Activated CD8-positive, alpha-beta T cell treated with anti-CD3 and anti-CD28 coated beads for 36 hours (primary cell): ENCODE measurements at regions not wholly inside any gene's neighbourhood (a gene's known extent, or its start where the extent isn't known, plus 50 kb on each side); places are given as distances from the start of the nearest gene placed in this dataset.

Experiments
- ATAC-seq: fragments of 200-7000 bp; cut with Tn5 transposase; one replicate; pipeline ENCODE4 v1.10.0; 2021; ENCODE audit warnings: mild to moderate bottlenecking, moderate library complexity
- CTCF ChIA-PET: fragments of 350-600 bp; sonication (Branson Sonifier 250); formaldehyde crosslinking; loops from one replicate; lab custom pipeline; 2021; ENCODE audit warnings: antibody characterized with exemption; lab: Charles Lee
- POLR2A ChIA-PET: fragments of 350-600 bp; sonication (Branson Sonifier 250); formaldehyde crosslinking; loops from one replicate; lab custom pipeline; 2021; ENCODE audit warnings: antibody characterized with exemption; lab: Charles Lee
- DNase-seq: peaks from one replicate; pipeline ENCODE4 v3.0.0-alpha.2; 2020
- H3K27ac Mint-ChIP-seq: one replicate; pipeline ENCODE4 v1.8.0; 2021; ENCODE audit warnings: mild to moderate bottlenecking, mixed read lengths
- H3K27me3 Mint-ChIP-seq: one replicate; pipeline ENCODE4 v1.8.0; 2021; ENCODE audit warnings: mixed read lengths
- H3K36me3 Mint-ChIP-seq: one replicate; pipeline ENCODE4 v1.8.0; 2021; ENCODE audit warnings: low read depth, mixed read lengths
- H3K4me1 Mint-ChIP-seq: one replicate; pipeline ENCODE4 v1.8.0; 2021; ENCODE audit warnings: low read depth, mixed read lengths
- H3K4me3 Mint-ChIP-seq: one replicate; pipeline ENCODE4 v1.8.0; 2021; ENCODE audit warnings: mild to moderate bottlenecking, moderate library complexity, mixed read lengths
- H3K9me3 Mint-ChIP-seq: one replicate; pipeline ENCODE4 v1.8.0; 2021; ENCODE audit warnings: mixed read lengths
- CTCF ChIP-seq: fragments of 200-600 bp; IDR thresholded peaks from one replicate; pipeline ENCODE4 v1.8.0; 2022; ENCODE audit warnings: antibody characterized with exemption, mild to moderate bottlenecking
- intact Hi-C: fragments of 100-400 bp; cut with micrococcal nuclease; formaldehyde crosslinking; loops from one replicate; pipeline ENCODE4 v1.10.0; 2022

- no peak for TF ChIP-seq CTCF
- CTCF ChIA-PET, result no interaction called here
- no peak for DNase-seq
- intact Hi-C loops, result no loop called here
- Mint-ChIP-seq H3K27ac (no peak overlapping the region), H3K4me1 (no peaks in the 10 kb centered on the region), H3K9me3 (peaks cover 4% of the 10 kb centered on the region), H3K27me3 (no peaks in the 10 kb centered on the region), H3K36me3 (no peaks in the 10 kb centered on the region), H3K4me3 (no peak overlapping the region)
- ATAC-seq, result no peak
- POLR2A ChIA-PET, result no interaction called here
Observed at GRCh38 chr10:107238275-107238674, 73.8 kb upstream of the SORCS1 start.

GRCh38 chr10:107232013-107232412, 67.5 kb upstream of the SORCS1 start:
- no peak for ATAC-seq
- no peak for TF ChIP-seq CTCF
- no peak overlapping the region for H3K4me3 Mint-ChIP-seq
- no peaks in the 10 kb centered on the region for H3K36me3 Mint-ChIP-seq
- DNase-seq, result no peak
- ChIA-PET CTCF (no interaction called here), POLR2A (interaction anchor here (0.6 kb wide), 1 partner anchor 451 kb away, joined by 3 read pairs; no protein-coding TSS in a partner anchor)
- no peak overlapping the region for H3K27ac Mint-ChIP-seq
- no peaks in the 10 kb centered on the region for H3K27me3 Mint-ChIP-seq
- peaks cover 8% of the 10 kb centered on the region for H3K9me3 Mint-ChIP-seq
- H3K4me1 Mint-ChIP-seq, result no peaks in the 10 kb centered on the region
- intact Hi-C loops, result no loop called here

GRCh38 chr10:107230887-107231286, 66.4 kb upstream of the SORCS1 start:
- Mint-ChIP-seq H3K36me3 (no peaks in the 10 kb centered on the region), H3K9me3 (peaks cover 8% of the 10 kb centered on the region), H3K4me3 (no peak overlapping the region), H3K27ac (no peak overlapping the region), H3K27me3 (no peaks in the 10 kb centered on the region), H3K4me1 (no peaks in the 10 kb centered on the region)
- POLR2A ChIA-PET, result no interaction called here
- intact Hi-C loops, result no loop called here
- ATAC-seq, result no peak
- DNase-seq, result no peak
- no peak for TF ChIP-seq CTCF
- CTCF ChIA-PET, result no interaction called here

GRCh38 chr10:107215681-107216080, 51.2 kb upstream of the SORCS1 start:
- ATAC-seq, result no peak
- H3K27ac Mint-ChIP-seq, result no peak overlapping the region
- no peaks in the 10 kb centered on the region for H3K36me3 Mint-ChIP-seq
- H3K9me3 Mint-ChIP-seq, result peaks cover 2% of the 10 kb centered on the region
- intact Hi-C loops, result no loop called here
- ChIA-PET POLR2A (no interaction called here), CTCF (no interaction called here)
- no peak overlapping the region for H3K4me3 Mint-ChIP-seq
- H3K4me1 Mint-ChIP-seq, result no peaks in the 10 kb centered on the region
- H3K27me3 Mint-ChIP-seq, result no peaks in the 10 kb centered on the region
- DNase-seq, result no peak
- TF ChIP-seq CTCF, result no peak
